HepG2 (cell line): ENCODE measurements at regions not wholly inside any gene's neighbourhood (a gene's known extent, or its start where the extent isn't known, plus 50 kb on each side); places are given as distances from the start of the nearest gene placed in this dataset.

Experiments used
- ATAC-seq: fragments of 200-7000 bp; cut with Tn5 transposase; 3 replicates; pipeline ENCODE4 v1.9.1; 2020; ENCODE audit warnings: mild to moderate bottlenecking, moderate library complexity
- BruUV-seq: library from RNA; stranded (reverse); fragments of 400-500 nt; replicated peaks from 2 replicates; lab custom pipeline; 2021; lab: Mats Ljungman, UMichigan
- CTCF ChIA-PET: fragments of 300-600 bp; formaldehyde crosslinking; extraction: SDS; loops from one replicate; lab custom pipeline; 2021; ENCODE audit warnings: low total read pairs, inconsistent platforms, low intra/inter-chr PET ratio; lab: Yijun Ruan, JAX
- POLR2A ChIA-PET: fragments of 350-600 bp; sonication (Branson Sonifier 250); formaldehyde crosslinking; loops from one replicate; lab custom pipeline; 2020; ENCODE audit warnings: antibody characterized with exemption, inconsistent platforms; lab: Yijun Ruan, JAX
- DNase-seq: peaks from one replicate; pipeline ENCODE4 v3.0.0-alpha.2; 2015; ENCODE audit warnings: low spot score
- FAIRE-seq: peaks from 3 replicates; lab custom pipeline; 2011; peaks lifted over from hg19 to GRCh38; lab: Jason Lieb, UNC
- H2AFZ ChIP-seq: one replicate; pipeline ENCODE4 v1.6.1; 2011; ENCODE audit warnings: low read length, inconsistent platforms
- H3K27ac ChIP-seq: fragments of 300-600 bp; 3 replicates; pipeline ENCODE4 v1.8.0; 2011; ENCODE audit warnings: mixed run types, mild to moderate bottlenecking, mixed read lengths, low read length, inconsistent platforms; ENCODE audit not compliant: insufficient read depth; ENCODE audit errors: extremely low read length
- H3K27me3 ChIP-seq, 2 experiments: fragments of 200-600 bp in 1 of 2; 2 replicates in 1 of 2; 3 replicates in 1 of 2; pipeline versions ENCODE4 v1.6.0 to v1.8.0; 2011; ENCODE audit warnings: low read length in 2 of 2, mild to moderate bottlenecking in 2 of 2, moderate library complexity in 2 of 2, inconsistent platforms in 1 of 2; ENCODE audit not compliant: insufficient read depth in 2 of 2, control insufficient read depth in 1 of 2
- H3K36me3 ChIP-seq, 2 experiments: fragments of 200-600 bp in 1 of 2; replicated peaks in 1 of 2; 2 replicates in 1 of 2; 3 replicates in 1 of 2; pipeline versions ENCODE4 v1.5.1 to v1.8.0; 2011; ENCODE audit warnings: low read length in 2 of 2, inconsistent platforms in 1 of 2; ENCODE audit not compliant: insufficient read depth in 2 of 2, control insufficient read depth in 1 of 2
- H3K4me1 ChIP-seq: 2 replicates; pipeline ENCODE4 v1.5.1; 2012; ENCODE audit warnings: low read length, inconsistent platforms; ENCODE audit not compliant: insufficient read depth
- H3K4me2 ChIP-seq: 2 replicates; pipeline ENCODE4 v1.6.0; 2011; ENCODE audit warnings: low read depth, low read length, inconsistent platforms
- H3K4me3 ChIP-seq, 3 experiments: fragments of 200-600 bp in 1 of 3; sonication (generic), shearing (Covaris generic) in 1 of 3; replicated peaks in 1 of 3; 2 replicates each; pipeline ENCODE4 v1.5.1; 2011 to 2016; ENCODE audit warnings: low read length in 3 of 3, inconsistent platforms in 2 of 3, low read depth in 2 of 3, mild to moderate bottlenecking in 2 of 3, control low read depth in 1 of 3, mixed read lengths in 1 of 3; ENCODE audit not compliant: insufficient read depth in 1 of 3
- H3K79me2 ChIP-seq: one replicate; pipeline ENCODE4 v1.6.1; 2011; ENCODE audit warnings: low read length, inconsistent platforms; ENCODE audit not compliant: insufficient read depth
- H3K9ac ChIP-seq: 2 replicates; pipeline ENCODE4 v1.6.0; 2011; ENCODE audit warnings: mild to moderate bottlenecking, low read depth, low read length, inconsistent platforms; ENCODE audit not compliant: insufficient read depth
- H3K9me3 ChIP-seq: 2 replicates; pipeline ENCODE4 v1.5.1; 2012; ENCODE audit warnings: mild to moderate bottlenecking, low read length
- H4K20me1 ChIP-seq: 2 replicates; pipeline ENCODE4 v1.6.0; 2011; ENCODE audit warnings: inconsistent platforms, mild to moderate bottlenecking, low read length, moderate library complexity; ENCODE audit not compliant: insufficient read depth
- ATF7 ChIP-seq, 2 experiments: fragments of 450-650 bp in 1 of 2; sonication (generic) in 1 of 2; formaldehyde crosslinking in 1 of 2; IDR thresholded peaks; 2 replicates each; pipeline versions ENCODE4 v1.4.0 to v1.6.1; 2016 to 2020; ENCODE audit warnings: antibody characterized with exemption in 1 of 2, mild to moderate bottlenecking in 1 of 2, missing genetic modification reagents in 1 of 2
- ETV5 ChIP-seq: IDR thresholded peaks from 2 replicates; pipeline ENCODE4 v1.6.1; 2018; ENCODE audit warnings: missing biosample characterization, missing genetic modification reagents, inconsistent platforms, borderline replicate concordance
- RFX3 ChIP-seq: IDR thresholded peaks from 2 replicates; pipeline ENCODE4 v1.6.1; 2016; ENCODE audit warnings: missing biosample characterization, missing genetic modification reagents
- ZNF367 ChIP-seq: sonication (generic); formaldehyde crosslinking; IDR thresholded peaks from 2 replicates; pipeline ENCODE4 v1.4.0; 2020; ENCODE audit warnings: missing genetic modification reagents, borderline replicate concordance
- ZNF75D ChIP-seq: sonication (generic); formaldehyde crosslinking; IDR thresholded peaks from 2 replicates; pipeline ENCODE4 v1.8.1; 2023; ENCODE audit warnings: missing genetic modification reagents, mild to moderate bottlenecking, borderline replicate concordance
- ZSCAN12 ChIP-seq: sonication (generic); formaldehyde crosslinking; IDR thresholded peaks from 2 replicates; pipeline ENCODE4 v1.9.0; 2021; ENCODE audit warnings: mild to moderate bottlenecking, missing genetic modification reagents
- ZSCAN20 ChIP-seq: sonication (generic); formaldehyde crosslinking; IDR thresholded peaks from 2 replicates; pipeline ENCODE4 v1.4.0; 2020; ENCODE audit warnings: missing genetic modification reagents, mild to moderate bottlenecking, borderline replicate concordance
- WGBS: methylation state at CpG from one replicate; pipeline ENCODE4 v1.1.6; 2017; ENCODE audit warnings: low lambda C conversion rate; 5-methylcytosine and 5-hydroxymethylcytosine counted together
- in situ Hi-C: cut with HindIII; loops from 2 replicates; pipeline ENCODE4 v1.10.0; 2017; ENCODE audit warnings: low pct_unique_long_range_greater_than_20kb; ENCODE audit not compliant: extremely low pct_ligation_motif_present
- intact Hi-C: fragments of 100-400 bp; cut with micrococcal nuclease; formaldehyde crosslinking; loops from one replicate; pipeline ENCODE4 v1.10.0; 2022; ENCODE audit not compliant: unreplicated experiment
- TF ChIP-seq, protein P1 (sequence below): sonication (generic); formaldehyde crosslinking; conservative IDR thresholded peaks from 2 replicates; pipeline ENCODE4 v1.4.0; 2020; ENCODE audit warnings: missing genetic modification reagents
- TF ChIP-seq, protein P2 (sequence below): sonication (generic); formaldehyde crosslinking; IDR thresholded peaks from 2 replicates; pipeline ENCODE4 v1.8.0; 2022; ENCODE audit warnings: missing genetic modification reagents, low read depth, mild to moderate bottlenecking, borderline replicate concordance

- H4K20me1 ChIP-seq: no peaks in the 10 kb centered on the region
- ATAC-seq (no peak), FAIRE-seq (no peak), DNase-seq (no peak)
- no peaks in the 10 kb centered on the region for H3K36me3 ChIP-seq
- POLR2A ChIA-PET: no interaction called here
- H3K4me2 ChIP-seq: no peak overlapping the region
- intact Hi-C loops (no loop called here), in situ Hi-C loops (no loop called here)
- no peak overlapping the region for H3K27ac ChIP-seq
- TF ChIP-seq, protein P1, sequence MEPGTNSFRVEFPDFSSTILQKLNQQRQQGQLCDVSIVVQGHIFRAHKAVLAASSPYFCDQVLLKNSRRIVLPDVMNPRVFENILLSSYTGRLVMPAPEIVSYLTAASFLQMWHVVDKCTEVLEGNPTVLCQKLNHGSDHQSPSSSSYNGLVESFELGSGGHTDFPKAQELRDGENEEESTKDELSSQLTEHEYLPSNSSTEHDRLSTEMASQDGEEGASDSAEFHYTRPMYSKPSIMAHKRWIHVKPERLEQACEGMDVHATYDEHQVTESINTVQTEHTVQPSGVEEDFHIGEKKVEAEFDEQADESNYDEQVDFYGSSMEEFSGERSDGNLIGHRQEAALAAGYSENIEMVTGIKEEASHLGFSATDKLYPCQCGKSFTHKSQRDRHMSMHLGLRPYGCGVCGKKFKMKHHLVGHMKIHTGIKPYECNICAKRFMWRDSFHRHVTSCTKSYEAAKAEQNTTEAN (CRISPR knock-in tag): no peak
- no peak for TF ChIP-seq RFX3 (CRISPR knock-in tag)
- TF ChIP-seq ETV5 (CRISPR knock-in tag): no peak
- no peak for TF ChIP-seq ZNF367 (CRISPR knock-in tag)
- no peak for TF ChIP-seq ZSCAN20 (CRISPR knock-in tag)
- TF ChIP-seq ZNF75D (CRISPR knock-in tag): no peak
- TF ChIP-seq, protein P2, sequence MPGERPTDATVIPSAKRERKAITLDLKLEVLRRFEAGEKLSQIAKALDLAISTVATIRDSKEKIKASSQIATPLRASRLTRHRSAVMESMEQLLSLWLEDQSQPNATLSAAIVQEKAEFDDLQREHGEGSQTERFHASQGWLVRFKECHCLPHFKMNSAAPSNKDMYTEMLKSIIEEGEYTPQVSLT (CRISPR knock-in tag): no peak
- 46% methylated on average over 2 of the region's 2 CpGs for WGBS
- H3K9ac ChIP-seq: no peak overlapping the region
- H3K79me2 ChIP-seq: no peaks in the 10 kb centered on the region
- CTCF ChIA-PET: no interaction called here
- no peaks in the 10 kb centered on the region for H3K4me1 ChIP-seq
- BruUV-seq: no TSS peak
- peaks cover 0 to 4% of the 10 kb centered on the region in 2 experiments; a peak in 1 of 5 replicates for H3K27me3 ChIP-seq
- H3K4me3 ChIP-seq: no peak overlapping the region
- no peak overlapping the region for H2AFZ ChIP-seq
- H3K9me3 ChIP-seq: no peaks in the 10 kb centered on the region
Observed at GRCh38 chr1:63155437-63155836, 166.9 kb upstream of the FOXD3 start.

- DNase-seq (no peak), FAIRE-seq (no peak), ATAC-seq (no peak)
- H3K9me3 ChIP-seq: no peaks in the 10 kb centered on the region
- H3K4me1 ChIP-seq: no peaks in the 10 kb centered on the region
- no peak overlapping the region for H3K27ac ChIP-seq
- intact Hi-C loops (no loop called here), in situ Hi-C loops (no loop called here)
- CTCF ChIA-PET: no interaction called here
- no peak overlapping the region for H3K4me2 ChIP-seq
- H3K36me3 ChIP-seq: no peaks in the 10 kb centered on the region
- WGBS: 20% methylated on average over 5 of the region's 5 CpGs
- no peaks in the 10 kb centered on the region for H3K79me2 ChIP-seq
- TF ChIP-seq ATF7 (IDR thresholded peaks at IDR 0.05) (peak; percentile 89), ATF7 (CRISPR knock-in tag; IDR thresholded peaks at IDR 0.05) (no peak), ZSCAN12 (CRISPR knock-in tag) (no peak)
- H2AFZ ChIP-seq: no peak overlapping the region
- H3K4me3 ChIP-seq: no peak overlapping the region
- H4K20me1 ChIP-seq: no peaks in the 10 kb centered on the region
- peaks cover 0 to 4% of the 10 kb centered on the region in 2 experiments; a peak in 1 of 5 replicates for H3K27me3 ChIP-seq
- no peak overlapping the region for H3K9ac ChIP-seq
- POLR2A ChIA-PET: no interaction called here
- no TSS peak for BruUV-seq
Observed at GRCh38 chr1:63157085-63157484, 165.3 kb upstream of the FOXD3 start.
